UCSD-AML1 (cell line): ENCODE measurements at regions not wholly inside any gene's neighbourhood (a gene's known extent, or its start where the extent isn't known, plus 50 kb on each side); places are given as distances from the start of the nearest gene placed in this dataset.

ENCODE experiments used
- DNase-seq: peaks from one replicate; lab custom pipeline; 2025; ENCODE audit not compliant: unreplicated experiment; lab: John Stamatoyannopoulos, UW

DNA sequence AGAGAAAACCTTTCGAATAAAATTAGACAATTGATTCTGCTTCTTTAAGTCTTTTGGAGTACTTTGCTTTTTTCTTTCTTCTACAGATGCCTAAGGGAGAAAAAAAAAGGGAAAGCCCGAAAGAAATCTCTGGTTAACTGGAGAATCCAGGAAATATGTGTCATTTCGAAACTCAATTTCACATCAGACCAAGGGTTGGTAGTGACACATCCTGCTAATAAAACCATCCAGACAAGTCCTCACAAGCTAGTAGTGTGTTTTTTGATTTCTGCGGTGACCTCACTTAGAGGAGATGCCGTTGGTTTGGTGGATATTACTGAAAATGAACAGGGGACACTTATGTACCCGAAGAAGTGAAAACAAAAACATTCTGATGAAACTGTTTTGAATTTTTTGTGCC is 726.5 kb upstream of the ADAMTS5 start:
- no peak for DNase-seq

DNA sequence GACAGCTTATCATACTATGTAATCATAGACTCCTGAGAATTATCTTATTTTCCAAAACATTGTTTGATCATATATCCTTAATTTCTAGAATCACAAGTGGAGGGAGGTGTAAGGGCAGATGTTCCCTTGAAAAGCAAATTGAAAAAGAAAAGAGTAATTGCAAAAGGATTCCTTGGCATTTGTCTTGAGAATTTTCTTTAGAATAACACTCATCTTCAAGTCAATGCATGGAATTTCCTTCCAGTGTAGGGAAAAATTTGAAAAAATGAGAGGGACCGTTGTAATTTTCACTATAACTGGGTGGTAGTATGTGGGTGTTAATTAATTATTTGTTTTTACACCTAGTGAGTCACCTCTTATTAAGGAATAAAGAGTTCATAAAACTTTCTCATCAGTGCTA is 724.6 kb upstream of the ADAMTS5 start:
- no peak for DNase-seq

DNA sequence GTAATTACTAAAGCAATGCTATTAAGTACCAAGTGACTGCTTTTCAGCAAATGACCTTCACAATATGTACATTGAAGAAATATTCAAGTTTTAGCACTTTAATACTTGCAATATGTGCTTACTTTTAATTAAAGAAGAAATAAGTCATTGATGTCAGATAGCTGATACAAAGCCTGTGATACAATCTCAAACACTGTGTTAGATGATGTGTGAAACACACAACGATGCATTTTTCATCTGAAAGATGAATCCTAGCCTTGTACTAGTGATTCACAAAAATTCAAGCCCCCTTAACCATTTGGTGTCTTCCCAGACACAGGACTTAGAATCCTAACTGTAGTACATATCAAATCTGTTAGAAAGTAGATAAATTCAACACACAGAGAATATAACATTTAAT is 724.1 kb upstream of the ADAMTS5 start:
- DNase-seq: no peak

DNA sequence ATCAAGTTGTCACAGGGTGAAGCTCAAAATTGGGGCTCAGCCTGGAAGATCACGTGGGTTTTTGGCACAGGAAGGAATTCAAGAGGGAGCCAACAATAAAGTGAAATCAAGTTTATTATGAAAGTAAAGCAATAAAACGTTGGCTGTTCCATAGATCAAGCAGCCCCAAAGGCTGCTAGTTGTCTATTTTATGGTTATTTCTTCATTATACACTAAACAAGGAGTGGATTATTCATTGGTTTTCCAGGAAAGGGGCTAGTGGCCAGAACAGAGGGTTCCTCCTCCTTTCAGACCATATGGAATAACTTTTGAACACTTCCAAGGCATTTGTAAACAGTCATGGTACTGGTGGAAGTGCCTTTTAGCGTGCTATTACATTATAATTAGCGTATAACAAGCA is 723.5 kb upstream of the ADAMTS5 start:
- no peak for DNase-seq

DNA sequence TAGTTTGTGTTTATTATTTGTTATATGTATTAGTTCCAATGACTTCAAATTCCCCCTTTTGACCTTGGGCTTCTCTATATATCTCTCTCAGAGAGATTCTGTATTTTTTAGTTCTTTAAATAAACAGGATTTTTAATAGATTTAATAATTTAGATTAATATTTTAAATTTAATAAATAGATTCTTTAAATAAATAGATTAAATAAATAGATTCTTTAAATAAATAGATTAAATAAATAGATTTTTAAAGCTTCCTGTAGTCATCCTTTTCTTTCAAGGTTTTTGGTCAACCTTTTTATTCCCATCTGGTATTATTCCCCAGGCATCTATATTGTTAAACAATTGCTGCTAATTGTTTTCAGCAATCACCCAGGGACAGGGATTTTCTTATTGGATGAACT is 721.9 kb upstream of the ADAMTS5 start:
- no peak for DNase-seq

DNA sequence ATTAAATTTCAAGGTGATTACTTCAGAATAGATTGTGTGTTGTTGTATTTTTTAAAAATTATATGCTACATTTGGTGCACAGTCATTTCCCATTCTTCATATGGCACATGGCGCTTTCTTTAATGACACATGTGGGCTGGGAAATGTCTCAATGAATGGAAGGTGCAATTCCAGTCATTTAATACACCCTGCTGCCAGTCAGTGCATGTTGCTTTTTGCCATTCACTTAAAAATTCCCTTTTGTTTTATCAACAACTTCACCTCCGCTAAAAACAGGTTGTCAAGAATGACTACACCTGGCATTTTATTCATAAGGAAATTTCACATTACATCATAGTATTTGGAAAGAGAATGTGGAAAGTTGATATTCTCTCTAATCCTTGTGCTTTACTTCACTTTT is 716.4 kb upstream of the ADAMTS5 start:
- DNase-seq: no peak

DNA sequence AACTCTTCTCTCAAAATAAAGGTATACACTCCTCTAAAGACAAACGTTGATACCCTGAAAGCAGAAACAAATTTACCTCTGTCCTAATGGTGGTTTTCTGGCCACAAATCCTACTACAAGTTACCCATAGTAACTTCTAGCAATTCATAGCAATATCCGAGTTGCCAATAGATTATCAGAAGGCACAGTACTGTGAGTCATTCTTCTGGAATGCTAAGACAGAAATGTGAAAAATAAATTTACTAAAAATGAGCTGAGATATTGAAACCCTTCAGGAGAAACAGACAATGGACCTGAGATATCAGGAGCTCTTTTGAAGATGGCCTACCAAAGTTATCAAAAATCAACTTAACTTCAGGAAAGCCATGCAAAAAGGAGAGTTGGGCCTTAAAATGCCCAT is 715.0 kb upstream of the ADAMTS5 start:
- DNase-seq: no peak

DNA sequence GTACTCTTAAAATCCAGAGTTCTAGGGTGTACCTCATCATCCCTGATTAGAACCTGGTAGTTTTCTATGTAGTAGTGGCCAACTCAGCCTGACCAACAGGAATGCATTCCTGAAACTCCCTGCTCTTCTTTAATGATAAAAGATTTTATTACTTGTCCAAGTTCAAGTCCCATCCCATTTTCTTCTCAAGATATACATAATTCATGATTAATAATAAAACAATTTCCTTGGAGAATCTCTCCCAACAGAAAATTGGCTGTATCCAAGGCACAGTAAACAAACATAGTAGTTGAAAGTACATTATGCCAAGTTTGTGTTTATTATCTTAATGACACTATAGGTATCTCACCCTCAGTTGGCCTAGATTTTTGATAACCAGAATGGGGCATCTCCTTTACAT is 714.1 kb upstream of the ADAMTS5 start:
- DNase-seq: no peak

DNA sequence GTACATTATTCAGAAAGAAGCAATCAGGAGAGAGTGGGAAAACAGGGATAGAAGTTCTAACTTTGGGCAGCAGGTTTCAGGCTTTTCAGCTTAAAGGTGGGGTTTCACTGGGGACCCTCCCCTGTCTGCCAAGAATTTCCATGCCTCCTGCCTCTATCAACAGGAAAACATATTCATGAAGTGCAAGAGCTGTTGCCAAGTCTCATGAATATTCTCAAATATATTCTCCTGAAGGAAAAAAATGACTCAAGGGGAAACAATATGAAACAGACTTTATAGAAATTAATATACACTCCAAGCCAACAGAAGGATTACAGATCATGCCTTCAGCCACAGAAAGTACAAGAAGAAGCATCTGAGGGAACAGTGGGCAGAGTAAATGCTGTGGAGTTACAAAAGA is 713.3 kb upstream of the ADAMTS5 start:
- DNase-seq: no peak

DNA sequence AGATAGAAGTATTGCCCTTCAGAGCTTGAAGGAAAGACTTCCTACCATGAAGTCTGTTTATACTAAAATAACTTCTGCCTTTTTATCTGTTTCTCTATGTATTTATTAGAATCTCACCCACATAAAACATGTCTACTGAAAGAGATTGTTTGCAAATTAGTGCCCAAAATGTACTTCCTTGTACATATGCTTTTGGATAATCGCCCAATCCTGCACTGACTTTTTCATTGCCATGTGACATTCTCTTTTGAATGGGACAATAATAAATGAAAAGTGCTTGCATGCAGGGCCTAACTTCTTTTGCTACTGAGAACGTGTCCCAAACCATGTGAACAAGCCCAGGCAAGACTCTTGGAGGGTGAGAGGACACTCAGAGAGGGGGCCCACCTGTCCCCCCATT is 711.6 kb upstream of the ADAMTS5 start:
- DNase-seq: no peak

DNA sequence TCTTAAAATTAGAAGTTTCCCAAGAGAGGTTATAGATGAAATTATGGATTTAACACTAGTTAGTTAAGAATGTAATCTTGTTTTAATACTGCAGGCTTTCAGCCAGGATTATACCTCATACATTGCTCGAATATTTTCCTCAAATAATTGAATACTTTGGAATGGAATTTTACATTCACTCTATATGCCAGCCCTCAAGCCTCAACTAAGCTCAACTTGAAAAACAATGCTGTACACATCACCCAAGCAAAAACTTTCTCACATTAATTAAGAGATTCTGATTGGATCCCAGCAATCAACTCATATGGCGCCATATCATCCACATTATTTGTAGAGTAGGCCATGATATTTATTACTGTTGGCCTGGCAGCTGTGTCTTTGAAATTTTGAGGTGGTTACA is 710.7 kb upstream of the ADAMTS5 start:
- no peak for DNase-seq

DNA sequence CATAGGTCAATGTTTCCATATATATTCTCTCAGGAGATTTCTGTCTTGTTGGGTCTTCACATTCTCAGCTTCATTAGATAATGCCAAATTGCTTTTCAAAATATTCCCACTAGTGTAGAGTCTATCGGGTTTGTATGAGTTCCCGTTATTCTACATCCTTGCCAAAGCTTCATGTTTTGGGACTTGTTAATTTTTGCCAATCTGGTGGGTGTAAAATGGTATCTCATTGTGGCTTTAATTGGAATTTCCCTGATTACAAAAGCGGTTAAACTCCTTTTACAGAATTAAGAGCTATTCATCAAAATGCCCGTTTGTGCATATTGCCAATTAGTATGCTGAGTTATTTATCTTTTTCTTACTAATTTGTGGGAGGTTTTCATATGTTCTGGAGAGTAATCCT is 708.4 kb upstream of the ADAMTS5 start:
- no peak for DNase-seq

DNA sequence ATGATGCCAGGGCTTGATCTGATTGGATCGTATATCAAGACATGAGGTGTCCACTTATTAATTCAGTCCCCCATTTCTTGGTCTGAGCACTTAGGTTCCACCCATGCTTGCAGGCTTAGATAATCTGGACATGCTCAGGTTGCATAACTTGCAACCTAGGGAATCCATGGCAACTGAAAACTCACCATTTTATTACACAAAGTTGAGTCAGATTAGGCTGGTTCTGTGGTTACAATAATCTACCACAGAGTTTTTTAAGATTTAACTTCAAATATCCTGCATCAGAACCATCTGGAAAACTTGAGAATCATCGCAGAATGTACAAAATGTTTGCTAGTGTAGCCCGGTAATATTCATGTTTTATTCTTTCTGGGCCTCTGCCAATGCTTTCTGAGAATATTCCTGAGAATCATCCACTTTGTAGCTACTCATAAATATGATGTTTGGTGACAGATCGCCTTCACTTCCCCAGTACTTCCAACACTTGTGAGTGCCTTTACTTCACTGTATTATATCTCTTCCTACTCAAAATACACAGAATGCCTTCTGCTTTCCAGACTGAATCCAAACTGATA is 707.2 kb upstream of the ADAMTS5 start:
- DNase-seq: no peak

DNA sequence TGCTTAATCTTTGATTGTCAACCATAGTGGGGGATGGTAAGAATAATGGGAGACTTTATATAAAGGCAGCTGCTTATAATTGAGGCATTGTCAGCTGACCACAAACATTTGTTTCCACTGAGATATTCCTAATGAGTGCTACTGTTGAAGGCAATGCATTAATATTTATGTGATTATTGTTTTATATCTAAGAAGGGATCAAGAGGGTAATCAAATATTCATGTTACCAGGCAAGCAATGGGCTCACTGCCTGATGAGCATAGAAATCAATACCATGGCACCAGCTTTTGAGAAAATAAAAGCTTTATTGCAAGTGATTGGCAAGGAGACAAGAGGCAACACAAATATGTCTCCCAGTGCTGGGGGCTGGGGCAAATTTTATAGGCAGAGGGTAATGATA is 706.7 kb upstream of the ADAMTS5 start:
- DNase-seq: no peak

DNA sequence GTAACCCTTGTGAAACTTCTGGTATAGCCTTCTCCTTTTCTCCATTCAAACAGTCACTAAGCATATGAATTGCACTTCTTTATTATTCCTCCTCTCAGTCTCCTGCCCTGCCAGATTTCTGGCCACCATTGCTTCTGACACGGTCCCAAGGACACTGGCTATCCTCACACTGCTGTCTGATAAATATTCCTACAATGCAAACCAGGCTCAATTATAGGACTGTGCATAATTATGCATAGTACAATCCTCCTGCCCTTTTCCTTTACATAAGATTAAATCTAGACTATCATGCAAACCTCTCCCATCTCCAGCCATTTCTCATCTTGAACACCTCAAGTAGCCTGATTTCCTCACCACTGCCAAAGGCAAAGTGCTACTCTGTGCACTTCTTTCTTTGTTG is 704.3 kb upstream of the ADAMTS5 start:
- DNase-seq: no peak

DNA sequence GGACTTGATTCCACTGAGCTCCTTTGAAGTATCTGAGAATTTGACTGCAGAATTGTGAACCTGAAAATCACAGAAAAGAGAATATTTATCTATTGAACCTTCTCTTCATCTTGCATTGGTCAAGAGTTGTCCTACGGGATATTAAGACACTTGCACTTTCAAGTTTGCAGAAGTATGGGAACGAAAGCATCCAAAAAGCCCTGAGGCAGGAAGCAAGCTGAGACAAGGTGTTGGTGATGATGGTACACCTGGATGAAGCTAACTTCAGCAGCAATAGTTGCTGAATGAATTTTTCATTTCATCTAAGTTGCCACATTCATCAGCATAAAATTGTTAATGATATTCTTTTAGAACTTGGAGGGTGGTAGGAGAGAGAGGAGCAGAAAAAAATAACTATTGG is 686.6 kb upstream of the ADAMTS5 start:
- no peak for DNase-seq

DNA sequence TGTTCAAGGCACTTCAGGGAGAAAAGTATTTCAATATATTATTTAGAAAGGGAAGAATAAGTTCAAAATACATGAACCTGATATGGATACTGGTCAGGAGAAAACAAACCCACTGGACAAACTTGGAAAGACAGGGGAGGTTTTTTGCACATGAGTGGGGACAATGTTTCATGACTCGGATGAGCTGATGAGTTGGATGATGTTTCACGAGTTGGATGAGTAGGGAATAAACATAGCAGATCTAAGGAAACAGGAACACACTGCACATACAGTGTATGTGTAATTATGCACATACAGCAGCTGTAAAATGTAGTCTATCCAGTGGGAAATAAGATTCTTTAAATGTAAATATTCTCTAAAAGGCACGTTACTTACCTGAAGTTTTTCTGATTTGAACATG is 682.9 kb upstream of the ADAMTS5 start:
- DNase-seq: no peak

DNA sequence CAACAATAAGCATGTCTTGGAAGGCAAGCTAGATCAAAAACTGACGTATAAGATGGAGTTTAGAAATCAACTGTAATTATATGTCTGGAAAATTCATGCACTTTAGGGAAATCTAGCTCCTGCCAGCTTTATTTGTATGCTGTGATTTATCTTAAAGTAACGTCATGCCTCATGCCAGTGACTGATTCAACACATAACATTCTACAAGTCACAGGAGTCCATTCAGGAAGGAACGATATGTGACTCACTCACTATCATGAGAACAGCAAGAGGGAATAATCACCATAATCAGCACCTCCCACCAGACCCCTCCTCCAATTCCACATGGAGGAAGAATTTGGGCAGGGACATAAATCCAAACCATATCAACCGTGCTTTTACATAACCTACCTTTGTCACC is 682.4 kb upstream of the ADAMTS5 start:
- DNase-seq: no peak

DNA sequence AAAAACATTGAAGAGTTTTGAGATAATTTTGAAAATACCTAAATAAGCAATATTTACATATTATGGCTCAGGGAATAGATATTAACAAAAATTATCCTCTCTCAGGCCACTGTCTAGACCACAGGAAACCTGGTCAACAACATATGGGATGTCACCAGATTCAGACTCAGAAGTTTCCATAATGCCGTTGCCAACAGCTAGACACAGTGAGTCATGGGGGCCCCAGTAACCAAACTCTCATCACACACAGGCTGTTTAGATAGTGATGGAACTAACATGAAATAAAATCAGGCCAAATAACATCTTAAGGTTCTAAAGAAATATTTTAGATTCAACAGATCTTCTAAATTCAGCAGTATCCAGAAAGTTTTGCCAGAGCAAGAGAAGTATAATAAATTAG is 681.7 kb upstream of the ADAMTS5 start:
- DNase-seq: no peak

DNA sequence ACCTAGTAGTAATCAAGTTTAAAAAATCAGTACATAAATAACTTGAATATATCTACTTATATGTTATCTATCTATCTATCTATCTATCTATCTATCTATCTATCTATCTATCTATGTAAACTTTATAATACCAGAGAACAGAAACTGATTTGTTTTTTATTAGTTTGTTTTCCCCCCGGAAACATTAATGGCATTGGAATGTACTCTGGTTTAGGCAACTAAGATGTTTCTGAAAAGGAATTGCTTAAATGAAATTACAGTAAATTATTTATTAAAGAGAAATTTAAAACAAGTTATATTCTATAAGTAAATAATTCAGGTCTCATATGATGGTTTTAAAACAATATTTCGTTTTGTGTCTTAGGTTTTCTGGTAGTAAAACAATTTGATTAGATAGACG is 681.0 kb upstream of the ADAMTS5 start:
- DNase-seq: no peak

DNA sequence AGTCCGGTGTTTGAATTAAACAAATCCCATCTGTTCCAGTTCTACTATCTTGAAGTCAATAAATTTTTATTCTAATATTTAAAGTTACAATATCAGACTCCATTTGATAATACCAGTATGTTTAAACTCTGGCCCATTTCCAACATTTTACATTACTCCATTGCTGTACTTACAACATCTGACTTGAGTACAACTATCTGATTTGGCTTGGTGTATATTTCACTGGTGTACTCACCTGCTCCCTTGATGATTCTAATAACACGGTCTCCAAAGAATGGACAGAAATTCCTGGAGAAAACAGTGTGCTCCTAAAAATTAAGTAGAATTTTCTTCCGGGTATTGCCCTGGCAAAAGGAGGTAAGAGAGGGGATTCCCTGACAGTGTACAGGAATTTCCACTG is 680.5 kb upstream of the ADAMTS5 start:
- no peak for DNase-seq

DNA sequence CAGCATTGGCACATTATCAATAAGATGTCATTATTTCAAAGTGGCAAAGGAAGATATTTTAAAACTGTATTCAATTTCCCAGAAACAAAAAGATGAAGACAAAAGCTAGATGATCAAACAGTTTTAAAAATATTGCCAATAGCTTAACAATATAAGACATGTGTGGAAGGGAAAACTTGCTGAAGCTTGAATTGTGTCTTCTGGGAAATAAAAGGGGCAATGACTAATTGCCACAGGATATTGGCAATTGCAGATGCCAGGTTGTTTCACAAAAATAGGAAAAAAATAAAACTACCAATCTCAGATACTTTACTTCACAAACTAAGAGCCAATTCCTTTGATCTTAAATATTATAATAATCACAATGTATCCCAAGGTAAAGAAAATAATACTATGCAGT is 679.8 kb upstream of the ADAMTS5 start:
- DNase-seq: no peak

DNA sequence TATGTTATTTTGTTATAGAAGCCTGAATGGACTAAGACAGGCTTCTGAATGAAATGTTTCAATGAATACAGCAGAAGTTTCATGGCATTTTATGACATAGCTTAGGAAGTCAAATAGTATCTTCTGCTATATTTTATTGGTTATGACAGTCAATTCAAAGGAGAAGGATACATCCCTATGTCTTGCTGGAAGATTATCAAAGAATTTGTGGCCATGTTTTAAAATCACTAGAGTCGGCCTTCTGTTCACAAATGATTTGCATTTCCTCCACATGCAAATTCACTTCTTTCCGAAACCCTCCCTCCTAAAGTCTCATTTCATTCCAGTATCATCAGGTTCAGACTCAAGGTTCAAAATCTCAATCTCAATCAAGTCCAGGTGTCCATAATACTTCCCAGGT is 679.2 kb upstream of the ADAMTS5 start:
- DNase-seq: no peak

DNA sequence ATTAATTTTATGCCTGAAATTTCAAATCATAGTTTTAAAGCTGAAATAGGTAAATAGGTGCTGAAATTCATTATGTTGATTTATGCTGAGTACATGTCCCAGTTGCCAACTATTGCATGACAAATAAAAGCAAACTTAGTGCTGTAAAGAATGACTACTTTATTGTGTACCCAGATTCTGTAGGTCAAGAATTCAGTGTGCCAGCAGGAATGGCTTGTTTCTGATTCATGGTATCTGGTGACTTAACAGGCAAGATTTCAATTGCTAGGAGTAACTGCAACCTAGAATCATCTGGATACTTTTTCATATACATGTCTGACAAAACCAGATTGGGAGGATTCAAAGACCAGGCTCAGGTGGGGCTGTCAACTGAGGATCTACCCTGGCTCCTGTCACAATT is 678.4 kb upstream of the ADAMTS5 start:
- no peak for DNase-seq
